H1 (cell line): ENCODE measurements at regions not wholly inside any gene's neighbourhood (a gene's known extent, or its start where the extent isn't known, plus 50 kb on each side); places are given as distances from the start of the nearest gene placed in this dataset.

Experiments used
- ASH2L ChIP-seq: fragments of 200-600, 300-600 bp; sonication (generic); IDR thresholded peaks from one replicate; pipeline ENCODE4 v1.7.1; 2017; ENCODE audit warnings: low read length
- CEBPB ChIP-seq: IDR thresholded peaks from 2 replicates; pipeline ENCODE4 v1.6.1; 2012; ENCODE audit warnings: low read depth, low read length
- CHD1 ChIP-seq: IDR thresholded peaks from 2 replicates; pipeline ENCODE4 v1.6.1; 2012; ENCODE audit warnings: low read depth, low read length, improper control_type of control experiment
- EGR1 ChIP-seq: IDR thresholded peaks from 2 replicates; pipeline ENCODE4 v1.6.1; 2011; ENCODE audit warnings: low read depth, low read length, borderline replicate concordance
- JUN ChIP-seq: IDR thresholded peaks from 2 replicates; pipeline ENCODE4 v1.6.1; 2011; ENCODE audit warnings: low read depth, mild to moderate bottlenecking, improper control_type of control experiment, low read length
- MAFK ChIP-seq: IDR thresholded peaks from 2 replicates; pipeline ENCODE4 v1.6.1; 2012; ENCODE audit warnings: low read depth, mild to moderate bottlenecking, improper control_type of control experiment, low read length
- POLR2A ChIP-seq, 2 experiments: IDR thresholded peaks; 1 replicate in 1 of 2; 2 replicates in 1 of 2; pipeline ENCODE4 v1.6.1; 2011; ENCODE audit warnings: low read depth in 2 of 2, low read length in 2 of 2, mild to moderate bottlenecking in 2 of 2; ENCODE audit errors: control extremely low read depth in 1 of 2
- POLR2AphosphoS5 ChIP-seq: IDR thresholded peaks from 2 replicates; pipeline ENCODE4 v1.6.1; 2011; ENCODE audit warnings: low read depth, low read length
- RBBP5 ChIP-seq: IDR thresholded peaks from 2 replicates; pipeline ENCODE4 v1.7.1; 2012; ENCODE audit warnings: low read depth, mild to moderate bottlenecking, inconsistent platforms, low read length, moderate library complexity, borderline replicate concordance
- RFX5 ChIP-seq: IDR thresholded peaks from 2 replicates; pipeline ENCODE4 v1.6.1; 2011; ENCODE audit warnings: low read depth, low read length, improper control_type of control experiment, borderline replicate concordance
- RNF2 ChIP-seq: fragments of 200-900, 300-1000 bp; sonication (generic); IDR thresholded peaks from 2 replicates; pipeline ENCODE4 v1.7.1; 2016; ENCODE audit warnings: borderline replicate concordance, low read depth, mild to moderate bottlenecking, antibody characterized with exemption, low read length; ENCODE audit not compliant: poor library complexity, severe bottlenecking; ENCODE audit errors: missing control alignments
- RXRA ChIP-seq: IDR thresholded peaks from 2 replicates; pipeline ENCODE4 v1.6.1; 2011; ENCODE audit warnings: low read depth, mild to moderate bottlenecking, low read length, moderate library complexity; ENCODE audit not compliant: insufficient read depth
- SIX5 ChIP-seq: IDR thresholded peaks from 2 replicates; pipeline ENCODE4 v1.6.1; 2011; ENCODE audit warnings: mild to moderate bottlenecking, low read depth, low read length
- SP1 ChIP-seq: IDR thresholded peaks from 2 replicates; pipeline ENCODE4 v1.6.1; 2011; ENCODE audit warnings: low read depth, low read length
- SP4 ChIP-seq: IDR thresholded peaks from 2 replicates; pipeline ENCODE4 v1.6.1; 2012; ENCODE audit warnings: low read length, inconsistent platforms
- TAF7 ChIP-seq: optimal IDR thresholded peaks from 2 replicates; pipeline ENCODE3; 2011; ENCODE audit warnings: low read depth, mild to moderate bottlenecking, inconsistent platforms, low read length, moderate library complexity, borderline replicate concordance
- YY1 ChIP-seq: IDR thresholded peaks from 2 replicates; pipeline ENCODE4 v1.6.1; 2011; ENCODE audit warnings: low read depth, mild to moderate bottlenecking, low read length
- TF ChIP-seq, protein P1 (sequence below): IDR thresholded peaks from 2 replicates; pipeline ENCODE4 v1.6.1; 2011; ENCODE audit warnings: low read length, improper control_type of control experiment
- TF ChIP-seq, protein P2 (sequence below): IDR thresholded peaks from 2 replicates; pipeline ENCODE4 v1.6.1; 2011; ENCODE audit warnings: low read depth, mild to moderate bottlenecking, low read length; ENCODE audit not compliant: insufficient read depth

DNA sequence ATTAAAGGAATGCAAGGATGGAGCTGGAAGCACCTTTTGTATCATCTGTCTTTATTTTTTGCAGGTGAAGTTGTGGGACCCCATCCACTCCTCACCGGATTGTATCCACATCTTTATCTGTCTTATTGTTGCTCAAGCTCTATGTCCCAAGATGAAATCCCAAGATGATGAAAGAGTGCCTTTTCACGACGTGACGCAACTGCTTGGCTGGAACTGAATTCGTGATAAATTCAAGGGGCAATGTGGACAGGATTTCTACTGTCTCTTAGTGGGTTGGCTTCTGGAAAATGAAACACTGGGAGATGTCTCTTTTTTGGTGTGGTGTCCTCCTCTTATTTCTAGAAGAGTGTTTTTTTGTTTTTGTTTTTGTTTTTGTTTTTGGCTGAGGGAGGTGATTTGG, 650.1 kb upstream of the TSPY4 start (continued):
- TF ChIP-seq RXRA, result no peak
- no peak for TF ChIP-seq MAFK
- no peak for TF ChIP-seq POLR2AphosphoS5
- no peak for TF ChIP-seq CEBPB
- no peak for TF ChIP-seq EGR1
- no peak for TF ChIP-seq JUN
- no peak for TF ChIP-seq RFX5
- TF ChIP-seq SP1, result no peak
- TF ChIP-seq POLR2A (IDR thresholded peaks at IDR 0.05; ENCODE audit: control extremely low read depth in 1 of 2, low read depth in 2 of 2, low read length in 2 of 2), result no peak
- no peak for TF ChIP-seq TAF7
- TF ChIP-seq, protein P1, sequence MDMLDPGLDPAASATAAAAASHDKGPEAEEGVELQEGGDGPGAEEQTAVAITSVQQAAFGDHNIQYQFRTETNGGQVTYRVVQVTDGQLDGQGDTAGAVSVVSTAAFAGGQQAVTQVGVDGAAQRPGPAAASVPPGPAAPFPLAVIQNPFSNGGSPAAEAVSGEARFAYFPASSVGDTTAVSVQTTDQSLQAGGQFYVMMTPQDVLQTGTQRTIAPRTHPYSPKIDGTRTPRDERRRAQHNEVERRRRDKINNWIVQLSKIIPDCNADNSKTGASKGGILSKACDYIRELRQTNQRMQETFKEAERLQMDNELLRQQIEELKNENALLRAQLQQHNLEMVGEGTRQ, result no peak
- TF ChIP-seq CHD1, result no peak
- TF ChIP-seq YY1, result no peak
- TF ChIP-seq RNF2, result no peak
- TF ChIP-seq SIX5, result no peak
- TF ChIP-seq SP4, result no peak
- no peak for TF ChIP-seq ASH2L
- TF ChIP-seq RBBP5, result no peak
- TF ChIP-seq, protein P2, sequence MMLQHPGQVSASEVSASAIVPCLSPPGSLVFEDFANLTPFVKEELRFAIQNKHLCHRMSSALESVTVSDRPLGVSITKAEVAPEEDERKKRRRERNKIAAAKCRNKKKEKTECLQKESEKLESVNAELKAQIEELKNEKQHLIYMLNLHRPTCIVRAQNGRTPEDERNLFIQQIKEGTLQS, result no peak
